Upper lobe of left lung (tissue), 4 donors: ENCODE measurements at regions not wholly inside any gene's neighbourhood (a gene's known extent, or its start where the extent isn't known, plus 50 kb on each side); places are given as distances from the start of the nearest gene placed in this dataset.

Source experiments
- CTCF ChIP-seq, 6 experiments: fragments of 450-650 bp in 4 of 6; fragments of 200-600 bp in 2 of 6; sonication (generic) in 2 of 6; IDR thresholded peaks; one replicate each; pipeline ENCODE4 v1.5.1; 2016 to 2019; ENCODE audit warnings: antibody characterized with exemption in 6 of 6
- EP300 ChIP-seq, 4 donors: sonication (generic); formaldehyde crosslinking; IDR thresholded peaks; one replicate each; pipeline ENCODE4 v1.5.1; 2017; ENCODE audit warnings: antibody characterized with exemption in 4 of 4, control low read depth in 2 of 4
- POLR2A ChIP-seq, 4 donors: fragments of 450-650 bp; IDR thresholded peaks; one replicate each; pipeline ENCODE4 v1.5.1; 2016 to 2017; ENCODE audit warnings: antibody characterized with exemption in 4 of 4, mild to moderate bottlenecking in 2 of 4
- POLR2AphosphoS5 ChIP-seq, 2 donors: sonication (generic); formaldehyde crosslinking; IDR thresholded peaks; one replicate each; pipeline ENCODE4 v1.5.1; 2017; ENCODE audit warnings: antibody characterized with exemption in 2 of 2

- TF ChIP-seq CTCF (IDR thresholded peaks at IDR 0.05) (no peak), POLR2AphosphoS5 (IDR thresholded peaks at IDR 0.05) (no peak), POLR2A (IDR thresholded peaks at IDR 0.05) (no peak), EP300 (IDR thresholded peaks at IDR 0.05) (no peak)
Observed at GRCh38 chr20:11260611-11261010, 586.8 kb upstream of the JAG1 start.
